Liver (tissue), 3 donors: ENCODE measurements at regions not wholly inside any gene's neighbourhood (a gene's known extent, or its start where the extent isn't known, plus 50 kb on each side); places are given as distances from the start of the nearest gene placed in this dataset.

Experiments
- GABPA ChIP-seq, 2 donors: IDR thresholded peaks in 1 of 2; conservative IDR thresholded peaks in 1 of 2; 2 replicates each; pipeline ENCODE4 v1.6.1; 2016; ENCODE audit warnings: antibody characterized with exemption in 2 of 2, mild to moderate bottlenecking in 1 of 2, moderate library complexity in 1 of 2
- TAF1 ChIP-seq: conservative IDR thresholded peaks from 2 replicates; pipeline ENCODE4 v1.6.1; 2016; ENCODE audit warnings: antibody characterized with exemption, mild to moderate bottlenecking
- TF ChIP-seq, protein P1 (sequence below): fragments of 150-350 bp; IDR thresholded peaks from 2 replicates; pipeline ENCODE4 v1.5.1; 2017; ENCODE audit warnings: improper control_type of control experiment, low read depth, low read length; ENCODE audit not compliant: missing input control
- TF ChIP-seq, protein P2 (sequence below): IDR thresholded peaks from 2 replicates; pipeline ENCODE4 v1.6.1; 2016; ENCODE audit warnings: antibody characterized with exemption, mild to moderate bottlenecking
- TF ChIP-seq, protein P3 (sequence below): IDR thresholded peaks from 2 replicates; pipeline ENCODE4 v1.6.1; 2016; ENCODE audit warnings: antibody characterized with exemption
- donor health status: healthy.
- donor health status: healthy.

GRCh38 chr3:56929809-56930615 lies 128.3 kb upstream of the ARHGEF3 start:
- TF ChIP-seq TAF1 (no peak), GABPA (IDR thresholded peaks at IDR 0.05 in 1 of 2, conservative IDR thresholded peaks at IDR 0.05 in 1 of 2) (no peak)
- TF ChIP-seq, protein P1, sequence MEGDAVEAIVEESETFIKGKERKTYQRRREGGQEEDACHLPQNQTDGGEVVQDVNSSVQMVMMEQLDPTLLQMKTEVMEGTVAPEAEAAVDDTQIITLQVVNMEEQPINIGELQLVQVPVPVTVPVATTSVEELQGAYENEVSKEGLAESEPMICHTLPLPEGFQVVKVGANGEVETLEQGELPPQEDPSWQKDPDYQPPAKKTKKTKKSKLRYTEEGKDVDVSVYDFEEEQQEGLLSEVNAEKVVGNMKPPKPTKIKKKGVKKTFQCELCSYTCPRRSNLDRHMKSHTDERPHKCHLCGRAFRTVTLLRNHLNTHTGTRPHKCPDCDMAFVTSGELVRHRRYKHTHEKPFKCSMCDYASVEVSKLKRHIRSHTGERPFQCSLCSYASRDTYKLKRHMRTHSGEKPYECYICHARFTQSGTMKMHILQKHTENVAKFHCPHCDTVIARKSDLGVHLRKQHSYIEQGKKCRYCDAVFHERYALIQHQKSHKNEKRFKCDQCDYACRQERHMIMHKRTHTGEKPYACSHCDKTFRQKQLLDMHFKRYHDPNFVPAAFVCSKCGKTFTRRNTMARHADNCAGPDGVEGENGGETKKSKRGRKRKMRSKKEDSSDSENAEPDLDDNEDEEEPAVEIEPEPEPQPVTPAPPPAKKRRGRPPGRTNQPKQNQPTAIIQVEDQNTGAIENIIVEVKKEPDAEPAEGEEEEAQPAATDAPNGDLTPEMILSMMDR = no peak
- TF ChIP-seq, protein P2, sequence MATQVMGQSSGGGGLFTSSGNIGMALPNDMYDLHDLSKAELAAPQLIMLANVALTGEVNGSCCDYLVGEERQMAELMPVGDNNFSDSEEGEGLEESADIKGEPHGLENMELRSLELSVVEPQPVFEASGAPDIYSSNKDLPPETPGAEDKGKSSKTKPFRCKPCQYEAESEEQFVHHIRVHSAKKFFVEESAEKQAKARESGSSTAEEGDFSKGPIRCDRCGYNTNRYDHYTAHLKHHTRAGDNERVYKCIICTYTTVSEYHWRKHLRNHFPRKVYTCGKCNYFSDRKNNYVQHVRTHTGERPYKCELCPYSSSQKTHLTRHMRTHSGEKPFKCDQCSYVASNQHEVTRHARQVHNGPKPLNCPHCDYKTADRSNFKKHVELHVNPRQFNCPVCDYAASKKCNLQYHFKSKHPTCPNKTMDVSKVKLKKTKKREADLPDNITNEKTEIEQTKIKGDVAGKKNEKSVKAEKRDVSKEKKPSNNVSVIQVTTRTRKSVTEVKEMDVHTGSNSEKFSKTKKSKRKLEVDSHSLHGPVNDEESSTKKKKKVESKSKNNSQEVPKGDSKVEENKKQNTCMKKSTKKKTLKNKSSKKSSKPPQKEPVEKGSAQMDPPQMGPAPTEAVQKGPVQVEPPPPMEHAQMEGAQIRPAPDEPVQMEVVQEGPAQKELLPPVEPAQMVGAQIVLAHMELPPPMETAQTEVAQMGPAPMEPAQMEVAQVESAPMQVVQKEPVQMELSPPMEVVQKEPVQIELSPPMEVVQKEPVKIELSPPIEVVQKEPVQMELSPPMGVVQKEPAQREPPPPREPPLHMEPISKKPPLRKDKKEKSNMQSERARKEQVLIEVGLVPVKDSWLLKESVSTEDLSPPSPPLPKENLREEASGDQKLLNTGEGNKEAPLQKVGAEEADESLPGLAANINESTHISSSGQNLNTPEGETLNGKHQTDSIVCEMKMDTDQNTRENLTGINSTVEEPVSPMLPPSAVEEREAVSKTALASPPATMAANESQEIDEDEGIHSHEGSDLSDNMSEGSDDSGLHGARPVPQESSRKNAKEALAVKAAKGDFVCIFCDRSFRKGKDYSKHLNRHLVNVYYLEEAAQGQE = no peak
- TF ChIP-seq, protein P3, sequence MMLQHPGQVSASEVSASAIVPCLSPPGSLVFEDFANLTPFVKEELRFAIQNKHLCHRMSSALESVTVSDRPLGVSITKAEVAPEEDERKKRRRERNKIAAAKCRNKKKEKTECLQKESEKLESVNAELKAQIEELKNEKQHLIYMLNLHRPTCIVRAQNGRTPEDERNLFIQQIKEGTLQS = no peak
